OCI-M2 (cell line): ENCODE measurements at regions not wholly inside any gene's neighbourhood (a gene's known extent, or its start where the extent isn't known, plus 50 kb on each side); places are given as distances from the start of the nearest gene placed in this dataset.

Experiments used
- DNase-seq: peaks from one replicate; lab custom pipeline; 2025; ENCODE audit not compliant: unreplicated experiment; lab: John Stamatoyannopoulos, UW

DNA sequence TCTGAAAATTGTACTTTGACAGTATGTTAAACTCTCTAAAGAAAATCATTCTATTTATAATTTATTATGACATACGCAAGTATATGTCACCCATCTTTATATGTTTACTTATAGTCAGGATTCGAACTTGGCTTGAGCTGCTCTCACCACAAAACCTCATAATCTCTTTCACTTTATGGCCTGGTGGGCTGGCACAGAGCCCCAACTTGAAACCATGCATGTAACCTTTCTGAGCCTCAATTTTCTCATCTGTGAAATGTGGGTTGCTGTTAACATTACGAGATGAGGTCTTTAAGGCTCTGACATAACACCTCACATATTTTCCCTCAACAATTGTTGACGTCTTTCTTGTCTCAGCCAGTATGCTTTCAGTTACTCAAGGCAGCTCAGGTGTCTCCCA lies 69.4 kb upstream of the PFN2 start:
- DNase-seq: no peak

DNA sequence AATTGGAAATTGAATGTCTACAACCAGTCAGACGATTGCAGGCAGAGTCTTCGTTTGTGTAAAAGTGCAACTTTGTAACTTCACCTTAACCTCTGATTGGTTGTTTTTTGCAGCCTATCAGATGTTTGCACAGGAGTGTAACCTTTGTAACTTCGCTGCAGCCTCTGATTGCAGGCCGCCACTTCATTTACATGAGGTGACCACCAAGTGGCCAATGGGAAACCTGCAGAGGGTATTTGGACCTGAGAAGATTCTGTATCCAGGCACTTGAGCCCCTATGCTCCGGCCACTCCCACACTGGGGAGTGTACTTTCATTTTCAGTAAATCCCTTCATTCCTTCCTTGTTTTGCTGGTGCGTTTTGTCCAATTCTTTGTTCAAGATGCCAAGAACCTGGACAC lies 68.1 kb upstream of the PFN2 start:
- no peak for DNase-seq

DNA sequence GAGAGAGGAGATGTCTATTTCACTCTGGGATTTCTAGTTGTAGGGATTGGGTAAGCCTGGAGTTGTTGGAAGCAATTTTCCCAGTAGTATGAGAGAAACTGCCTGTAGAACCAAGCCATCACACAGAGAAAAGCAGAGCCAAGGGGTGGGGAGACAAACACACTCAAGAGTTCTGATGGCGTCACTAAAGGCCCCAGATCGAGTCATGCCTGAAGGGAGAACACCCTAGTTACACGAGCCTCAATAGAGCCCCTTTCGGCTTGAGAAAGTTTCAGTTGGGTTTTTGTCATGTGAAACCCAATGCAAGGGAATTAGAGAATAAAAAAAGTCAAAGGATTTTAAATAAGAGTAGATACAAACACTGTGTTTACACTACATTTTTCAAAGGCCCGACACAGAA lies 66.1 kb upstream of the PFN2 start:
- no peak for DNase-seq

- DNase-seq: no peak
These were observed 65.4 kb upstream of the PFN2 start for GRCh38 chr3:150035910-150036612.

DNA sequence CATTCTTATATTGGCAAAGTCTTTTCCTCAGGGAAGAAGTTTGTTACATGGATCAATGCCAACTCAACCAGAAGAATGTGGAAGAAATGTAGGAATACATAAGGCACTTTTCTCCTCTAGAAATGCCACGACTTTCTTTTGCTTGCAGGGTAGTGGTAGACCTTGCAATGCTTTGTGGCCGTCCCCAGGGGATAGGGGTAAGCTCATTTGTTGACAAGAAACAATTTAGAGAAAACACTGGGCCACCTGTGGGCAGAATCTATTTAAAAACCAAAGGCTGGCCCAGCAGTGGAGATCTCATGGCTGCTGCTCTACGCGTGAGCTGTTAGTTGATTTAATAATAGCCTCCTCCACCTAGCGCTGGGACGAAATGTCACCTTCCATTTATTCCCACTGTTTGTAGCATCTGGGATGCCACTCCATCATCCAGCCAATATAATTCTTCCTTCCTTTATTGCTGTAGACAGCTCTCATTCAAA lies 64.6 kb upstream of the PFN2 start:
- no peak for DNase-seq

- no peak for DNase-seq
These were observed 63.0 kb upstream of the PFN2 start for GRCh38 chr3:150033721-150034120.

GRCh38 chr3:150030841-150031240 lies 60.1 kb upstream of the PFN2 start:
- no peak for DNase-seq

- DNase-seq: no peak
These were observed 52.5 kb upstream of the PFN2 start for GRCh38 chr3:150023239-150023636.

DNA sequence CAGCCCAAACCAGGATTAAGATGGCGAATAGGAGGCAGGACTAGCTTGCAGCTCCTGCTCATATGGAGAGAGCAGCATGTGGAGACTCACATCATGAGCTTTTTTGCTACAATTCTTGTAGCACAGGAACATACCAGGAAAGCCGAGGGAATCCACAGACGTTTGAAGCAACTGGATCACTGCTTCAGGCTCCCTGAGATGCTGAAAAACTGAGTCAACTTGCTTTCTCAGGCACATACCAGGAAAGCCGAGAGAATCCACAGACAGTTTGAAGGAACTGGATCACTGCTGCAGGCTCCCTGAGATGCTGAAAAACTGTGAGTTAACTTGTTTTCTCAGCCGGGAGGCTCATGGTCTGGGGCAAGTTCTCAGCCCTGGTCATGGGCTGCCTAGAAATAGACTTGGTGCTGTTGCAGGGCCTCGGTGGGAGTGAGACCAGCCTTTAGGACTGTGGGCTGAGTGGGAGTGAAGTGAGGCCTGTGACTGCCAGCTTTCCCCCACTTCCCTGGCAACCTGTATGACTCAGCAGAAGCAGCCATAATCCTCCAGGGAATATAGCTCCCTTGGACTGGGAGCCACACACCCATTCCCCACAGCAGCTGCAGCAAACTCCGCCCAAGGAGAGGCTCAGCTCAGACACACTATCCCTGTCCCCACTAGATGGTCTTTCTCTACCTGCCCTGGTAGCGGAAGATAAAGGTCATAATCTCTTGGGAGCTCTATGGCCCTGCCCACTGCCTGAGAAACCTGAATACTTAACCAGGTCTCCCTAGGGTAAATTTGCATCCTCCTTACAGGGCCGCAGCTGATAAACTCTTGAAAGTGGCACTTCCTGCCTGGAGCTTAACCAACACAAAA lies 51.9 kb upstream of the PFN2 start:
- DNase-seq: no peak

GRCh38 chr3:150020527-150020926 lies 49.8 kb upstream of the PFN2 start:
- DNase-seq: no peak
